HG03442 (cell line): ENCODE measurements at regions not wholly inside any gene's neighbourhood (a gene's known extent, or its start where the extent isn't known, plus 50 kb on each side); places are given as distances from the start of the nearest gene placed in this dataset.
A peak's percentile ranks its signal among the peaks of the same experiment; 100 is the strongest.

Experiments
- ATAC-seq: cut with Tn5 transposase; IDR thresholded peaks from one replicate; pipeline ENCODE4 v1.9.1; 2021; ENCODE audit warnings: mild to moderate bottlenecking, moderate library complexity; ENCODE audit not compliant: unreplicated experiment

DNA sequence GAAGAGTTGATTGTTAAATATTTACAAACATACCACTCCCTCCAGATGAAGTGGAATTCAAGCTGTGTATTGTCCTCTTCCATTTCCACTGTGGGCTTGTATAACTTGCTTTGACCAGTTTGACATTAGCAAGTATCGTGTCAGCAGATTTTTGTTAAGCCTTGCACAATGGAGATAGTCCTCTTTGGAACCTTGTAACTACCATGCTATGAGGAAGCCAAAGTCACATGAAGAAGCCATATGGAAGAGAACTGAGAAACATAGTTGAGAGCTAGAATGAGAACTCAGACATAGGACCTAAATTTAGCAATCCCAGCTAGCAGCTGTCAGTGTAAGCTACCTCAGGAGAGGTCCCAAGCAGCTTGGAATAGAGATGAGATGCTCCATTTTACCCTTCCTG lies 889.2 kb downstream of the PDCD6IP start:
- ATAC-seq: no peak

- no peak for ATAC-seq
These were observed 898.4 kb downstream of the PDCD6IP start for GRCh38 chr3:34696831-34697230.

- ATAC-seq: no peak
These were observed 904.6 kb downstream of the PDCD6IP start for GRCh38 chr3:34703053-34703452.

- no peak for ATAC-seq
These were observed 914.3 kb upstream of the ARPP21 start for GRCh38 chr3:34724916-34725499.

DNA sequence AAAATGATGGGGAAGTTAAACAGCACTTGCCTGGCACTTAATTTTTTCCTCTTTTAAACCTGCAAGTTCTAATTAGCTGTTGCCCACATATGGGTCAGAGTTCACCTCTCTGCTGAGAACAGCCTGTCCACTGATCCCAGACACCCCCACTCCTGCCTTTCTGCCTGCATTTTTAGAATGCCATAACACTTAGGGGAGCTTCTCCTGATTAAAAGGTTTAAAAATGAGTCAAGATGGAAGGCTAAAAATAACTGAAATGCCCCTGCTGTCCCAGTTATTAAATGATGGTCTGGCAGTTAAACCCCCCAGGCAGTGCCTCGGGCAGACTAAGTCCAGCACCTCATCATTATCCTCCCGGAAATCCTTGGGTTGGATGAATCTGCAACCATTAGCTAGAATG lies 913.6 kb upstream of the ARPP21 start:
- no peak for ATAC-seq

GRCh38 chr3:34727700-34728099 lies 911.6 kb upstream of the ARPP21 start:
- ATAC-seq: peak; percentile 72

DNA sequence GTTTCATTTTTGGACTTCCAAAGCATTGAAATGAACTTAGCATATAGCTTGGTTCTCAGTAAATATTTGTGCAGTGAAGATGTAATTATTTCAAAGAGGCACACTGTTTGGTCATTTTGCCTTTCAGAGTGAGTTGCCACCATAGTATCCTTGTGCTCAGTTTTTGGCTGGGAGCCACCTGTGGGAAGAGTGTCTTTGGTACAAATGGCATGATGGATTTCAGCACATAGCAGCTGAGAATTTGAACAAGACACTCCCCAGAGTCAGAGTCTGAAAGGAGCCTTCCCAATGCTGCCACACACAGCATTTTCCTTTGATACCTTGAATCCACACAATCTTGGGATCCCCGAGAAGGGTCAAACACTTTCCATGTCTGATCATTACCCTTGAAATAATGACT lies 897.2 kb upstream of the ARPP21 start:
- no peak for ATAC-seq

GRCh38 chr3:34758630-34759261 lies 880.6 kb upstream of the ARPP21 start:
- ATAC-seq: no peak

DNA sequence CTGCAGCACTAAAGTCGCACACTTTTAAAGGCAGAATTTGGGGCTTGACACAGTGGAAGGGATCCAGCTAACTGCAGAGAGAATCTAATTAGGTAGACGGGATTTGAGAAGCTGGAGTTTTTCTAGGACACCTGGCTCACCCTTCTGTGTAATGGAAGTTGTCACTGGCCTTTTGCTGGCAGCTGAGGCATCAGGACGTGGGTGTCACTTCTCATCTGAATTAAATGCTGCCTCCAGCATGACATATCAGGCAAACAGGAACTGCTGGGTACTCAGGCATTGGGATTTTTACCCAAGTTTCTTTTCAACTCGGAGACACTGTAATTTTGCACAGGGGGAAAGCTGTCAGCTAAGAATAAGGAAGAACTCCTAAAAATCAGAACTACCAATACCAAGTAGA lies 861.9 kb upstream of the ARPP21 start:
- no peak for ATAC-seq

DNA sequence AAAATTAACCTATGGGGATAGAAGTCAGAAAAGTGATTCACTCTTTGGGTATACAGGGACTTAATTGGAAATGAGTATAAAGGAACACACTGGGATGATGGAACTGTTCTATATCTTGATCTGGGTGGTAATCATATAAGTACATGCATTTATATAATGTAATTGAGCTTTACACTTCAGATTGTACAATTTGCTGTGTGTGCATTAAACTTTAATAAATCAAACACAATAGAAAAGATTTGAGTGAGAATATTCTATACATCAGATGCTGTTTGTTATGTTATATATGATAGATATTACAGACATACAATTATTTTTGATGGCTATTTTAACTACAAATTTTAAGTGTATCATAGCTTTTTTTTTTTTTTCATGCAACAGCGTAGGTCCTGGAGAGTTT lies 860.2 kb upstream of the ARPP21 start:
- ATAC-seq: no peak

GRCh38 chr3:34780294-34780693 lies 859.0 kb upstream of the ARPP21 start:
- no peak for ATAC-seq

DNA sequence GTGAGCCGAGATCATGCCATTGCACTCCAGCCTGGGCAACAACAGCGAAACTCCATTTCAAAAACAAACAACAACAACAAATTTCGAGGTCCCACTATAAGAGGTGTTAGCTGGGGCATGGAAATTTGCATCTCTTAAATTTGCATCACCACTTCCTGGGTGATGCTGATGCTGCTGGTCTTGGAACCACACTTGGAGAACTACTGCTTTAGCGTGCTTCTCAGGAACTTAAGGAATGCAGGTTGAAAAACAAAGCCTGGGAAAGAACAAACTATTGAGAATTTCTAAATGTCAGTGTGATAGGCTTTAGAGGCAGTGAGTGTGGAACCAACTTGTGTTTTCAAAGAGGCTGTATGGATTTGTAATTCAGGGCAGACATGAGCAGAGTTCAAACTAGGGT lies 858.4 kb upstream of the ARPP21 start:
- ATAC-seq: no peak

DNA sequence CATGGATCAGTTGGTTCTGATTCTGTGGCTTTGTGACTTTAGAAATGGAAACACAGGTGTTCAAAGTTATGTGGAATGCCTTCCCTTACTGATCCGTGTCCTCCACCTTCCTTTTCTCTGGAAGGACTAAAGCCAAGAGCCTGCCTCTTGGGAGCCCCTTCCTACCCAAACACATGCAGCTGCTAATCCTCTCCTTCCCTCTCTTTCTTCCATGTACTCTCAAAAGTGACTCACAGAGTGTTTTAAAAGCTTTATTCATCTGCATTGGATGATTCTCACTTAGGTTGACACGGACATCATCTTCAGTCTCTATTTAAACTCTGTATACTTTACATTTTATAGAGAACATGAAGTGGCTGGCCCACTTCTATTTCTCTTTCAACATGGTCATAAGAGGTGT lies 856.5 kb upstream of the ARPP21 start:
- no peak for ATAC-seq

GRCh38 chr3:34783876-34784275 lies 855.4 kb upstream of the ARPP21 start:
- ATAC-seq: no peak

DNA sequence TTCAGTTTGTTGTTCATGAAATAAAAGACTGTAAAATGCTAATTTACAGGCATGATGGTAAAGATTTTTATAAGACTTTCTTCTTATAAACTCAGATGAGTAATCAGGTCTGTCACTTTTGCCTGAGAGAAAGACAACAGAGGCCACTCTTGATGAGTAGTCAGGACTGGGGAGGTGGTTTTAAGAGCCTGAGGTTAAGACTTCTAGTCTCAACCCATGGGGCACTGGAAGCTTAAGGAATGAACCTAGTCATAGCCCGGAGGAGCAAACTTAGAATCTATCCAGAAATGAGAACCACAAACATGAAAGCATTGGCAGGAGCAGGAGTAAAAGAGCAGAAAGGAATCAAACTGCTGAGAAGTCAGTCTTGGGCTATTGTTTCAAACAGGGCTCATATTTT lies 846.3 kb upstream of the ARPP21 start:
- ATAC-seq: no peak

DNA sequence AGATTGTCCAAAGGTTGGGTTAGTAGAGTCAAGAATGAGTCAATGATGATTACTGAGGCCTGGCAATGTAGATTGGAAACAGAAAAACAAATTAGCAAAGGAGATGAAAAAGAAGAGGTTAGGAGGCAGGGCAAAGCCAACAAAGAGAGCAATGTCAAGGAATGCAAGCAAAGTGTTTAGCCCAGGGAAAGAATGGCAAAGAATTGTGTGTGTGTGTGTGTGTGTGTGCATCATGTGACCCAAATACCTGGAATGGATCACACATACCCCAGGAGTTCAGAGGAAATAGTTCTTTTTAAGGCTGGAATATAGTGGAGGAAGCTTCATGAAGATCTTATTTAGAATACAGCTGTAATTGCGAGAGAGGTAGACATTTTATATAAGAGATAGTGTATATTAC lies 831.7 kb upstream of the ARPP21 start:
- ATAC-seq: no peak

GRCh38 chr3:34808287-34808686 lies 831.0 kb upstream of the ARPP21 start:
- ATAC-seq: no peak

DNA sequence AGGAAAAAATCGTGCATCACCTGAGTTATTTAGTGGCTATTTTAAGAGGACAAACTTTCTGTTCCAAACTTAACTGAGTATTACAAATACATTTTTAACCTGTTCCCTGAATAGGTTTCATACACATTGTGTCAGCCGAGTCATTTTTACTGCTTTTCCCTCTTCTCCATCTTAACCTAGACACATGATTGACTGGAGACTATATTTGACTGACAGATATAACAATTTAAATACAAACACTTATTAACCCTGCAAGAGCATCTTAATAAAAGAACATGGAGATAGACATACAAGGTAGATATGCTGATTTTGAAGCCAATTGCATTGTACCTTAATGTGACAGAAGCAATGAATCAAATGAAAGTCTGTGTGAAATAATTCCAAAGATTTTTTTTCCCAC lies 810.5 kb upstream of the ARPP21 start:
- no peak for ATAC-seq

- ATAC-seq: no peak
These were observed 806.3 kb upstream of the ARPP21 start for GRCh38 chr3:34832865-34833508.

GRCh38 chr3:34837848-34838741 lies 801.2 kb upstream of the ARPP21 start:
- ATAC-seq: no peak

GRCh38 chr3:34842706-34843480 lies 796.4 kb upstream of the ARPP21 start:
- ATAC-seq: no peak
